Keratinocyte (primary cell): ENCODE measurements at regions not wholly inside any gene's neighbourhood (a gene's known extent, or its start where the extent isn't known, plus 50 kb on each side); places are given as distances from the start of the nearest gene placed in this dataset.

Experiments used
- DNase-seq: peaks from one replicate; pipeline ENCODE4 v3.0.0-alpha.2; 2011; ENCODE audit warnings: low read depth, missing footprints, low spot score
- FAIRE-seq: peaks from 2 replicates; lab custom pipeline; 2011; peaks lifted over from hg19 to GRCh38; lab: Jason Lieb, UNC
- H2AFZ ChIP-seq: 2 replicates; pipeline ENCODE4 v1.6.0; 2012; ENCODE audit warnings: low read length, control low read depth, inconsistent platforms; ENCODE audit not compliant: control insufficient read depth
- H3K27ac ChIP-seq: 2 replicates; pipeline ENCODE4 v1.5.1; 2011; ENCODE audit warnings: low read length; ENCODE audit not compliant: control insufficient read depth, insufficient read depth
- H3K27me3 ChIP-seq: 3 replicates; pipeline ENCODE4 v1.6.0; 2011; ENCODE audit warnings: low read length; ENCODE audit not compliant: control insufficient read depth, insufficient read depth; ENCODE audit errors: extremely low read depth
- H3K36me3 ChIP-seq, 2 experiments: 2 replicates in 1 of 2; 3 replicates in 1 of 2; pipeline ENCODE4 v1.5.1; 2011; ENCODE audit warnings: low read length in 2 of 2, mild to moderate bottlenecking in 1 of 2; ENCODE audit not compliant: control insufficient read depth in 2 of 2, insufficient read depth in 2 of 2; ENCODE audit errors: extremely low read depth in 1 of 2
- H3K4me1 ChIP-seq: 3 replicates; pipeline ENCODE4 v1.5.1; 2011; ENCODE audit warnings: low read length; ENCODE audit not compliant: control insufficient read depth, insufficient read depth; ENCODE audit errors: extremely low read depth
- H3K4me2 ChIP-seq: 3 replicates; pipeline ENCODE4 v1.6.0; 2011; ENCODE audit warnings: low read depth, low read length; ENCODE audit not compliant: control insufficient read depth, insufficient read depth; ENCODE audit errors: extremely low read depth
- H3K4me3 ChIP-seq, 3 experiments: fragments of 200-600 bp in 1 of 3; sonication (generic) in 1 of 3; 2 replicates in 2 of 3; 3 replicates in 1 of 3; pipeline ENCODE4 v1.5.1; 2011 to 2016; ENCODE audit warnings: low read length in 3 of 3, mild to moderate bottlenecking in 3 of 3, control low read depth in 2 of 3, inconsistent platforms in 1 of 3, low read depth in 1 of 3, mixed read lengths in 1 of 3, mixed run types in 1 of 3, moderate library complexity in 1 of 3; ENCODE audit not compliant: control insufficient read depth in 2 of 3, insufficient read depth in 2 of 3; ENCODE audit errors: extremely low read depth in 1 of 3
- H3K79me2 ChIP-seq: 2 replicates; pipeline ENCODE4 v1.6.0; 2012; ENCODE audit warnings: low read length; ENCODE audit not compliant: control insufficient read depth, insufficient read depth
- H3K9ac ChIP-seq: 3 replicates; pipeline ENCODE4 v1.6.0; 2011; ENCODE audit warnings: low read length; ENCODE audit not compliant: control insufficient read depth, insufficient read depth; ENCODE audit errors: extremely low read depth
- H3K9me1 ChIP-seq: 3 replicates; pipeline ENCODE4 v1.6.0; 2011; ENCODE audit warnings: low read length; ENCODE audit not compliant: control insufficient read depth, insufficient read depth; ENCODE audit errors: extremely low read depth
- H3K9me3 ChIP-seq: 2 replicates; pipeline ENCODE4 v1.5.1; 2012; ENCODE audit warnings: low read depth, low read length; ENCODE audit not compliant: control insufficient read depth
- H4K20me1 ChIP-seq: 3 replicates; pipeline ENCODE4 v1.6.0; 2011; ENCODE audit warnings: low read length; ENCODE audit not compliant: control insufficient read depth, insufficient read depth; ENCODE audit errors: extremely low read depth
- EZH2 ChIP-seq: IDR thresholded peaks from one replicate; pipeline ENCODE4 v1.6.1; 2012; ENCODE audit warnings: inconsistent platforms, mild to moderate bottlenecking, low read length, moderate library complexity
- dilution Hi-C: fragments of 300-500 bp; cut with MboI; formaldehyde crosslinking; loops from one replicate; pipeline ENCODE4 v1.7.0; 2020; ENCODE audit warnings: low sequenced_read_pairs; ENCODE audit not compliant: extremely low pct_ligation_motif_present
- TF ChIP-seq, protein P1 (sequence below), 3 experiments: IDR thresholded peaks in 1 of 3; conservative IDR thresholded peaks in 1 of 3; optimal IDR thresholded peaks in 1 of 3; 2 replicates in 2 of 3; 3 replicates in 1 of 3; pipeline versions ENCODE3 to v1.5.1; 2011; ENCODE audit warnings: low read length in 3 of 3, mild to moderate bottlenecking in 3 of 3, moderate library complexity in 2 of 3, control low read depth in 1 of 3, inconsistent platforms in 1 of 3; ENCODE audit not compliant: insufficient read depth in 2 of 3; ENCODE audit errors: extremely low read depth in 1 of 3

DNA sequence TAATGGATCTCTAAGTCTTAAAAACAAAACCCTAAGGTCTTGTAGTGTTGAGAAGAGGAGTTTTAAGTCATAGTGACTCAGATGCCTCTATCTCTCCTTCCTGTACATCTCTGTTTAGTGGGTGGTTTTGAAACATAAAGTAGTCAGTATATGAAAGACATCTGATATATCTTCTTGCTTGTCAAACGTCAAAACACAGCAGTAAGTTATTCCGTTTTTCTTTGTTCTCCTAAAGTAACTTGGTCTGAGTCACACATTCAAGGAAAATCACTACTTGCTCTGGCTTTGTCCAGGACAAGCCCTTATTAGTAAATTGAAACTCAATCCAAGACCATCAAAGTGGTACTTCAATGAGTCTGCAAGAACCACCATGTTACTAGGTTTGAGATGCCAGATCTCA lies 1172.5 kb downstream of the BCL11B start:
- TF ChIP-seq, protein P1, sequence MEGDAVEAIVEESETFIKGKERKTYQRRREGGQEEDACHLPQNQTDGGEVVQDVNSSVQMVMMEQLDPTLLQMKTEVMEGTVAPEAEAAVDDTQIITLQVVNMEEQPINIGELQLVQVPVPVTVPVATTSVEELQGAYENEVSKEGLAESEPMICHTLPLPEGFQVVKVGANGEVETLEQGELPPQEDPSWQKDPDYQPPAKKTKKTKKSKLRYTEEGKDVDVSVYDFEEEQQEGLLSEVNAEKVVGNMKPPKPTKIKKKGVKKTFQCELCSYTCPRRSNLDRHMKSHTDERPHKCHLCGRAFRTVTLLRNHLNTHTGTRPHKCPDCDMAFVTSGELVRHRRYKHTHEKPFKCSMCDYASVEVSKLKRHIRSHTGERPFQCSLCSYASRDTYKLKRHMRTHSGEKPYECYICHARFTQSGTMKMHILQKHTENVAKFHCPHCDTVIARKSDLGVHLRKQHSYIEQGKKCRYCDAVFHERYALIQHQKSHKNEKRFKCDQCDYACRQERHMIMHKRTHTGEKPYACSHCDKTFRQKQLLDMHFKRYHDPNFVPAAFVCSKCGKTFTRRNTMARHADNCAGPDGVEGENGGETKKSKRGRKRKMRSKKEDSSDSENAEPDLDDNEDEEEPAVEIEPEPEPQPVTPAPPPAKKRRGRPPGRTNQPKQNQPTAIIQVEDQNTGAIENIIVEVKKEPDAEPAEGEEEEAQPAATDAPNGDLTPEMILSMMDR (optimal IDR thresholded peaks at IDR 0.05 in 1 of 3, IDR thresholded peaks at IDR 0.05 in 1 of 3, conservative IDR thresholded peaks at IDR 0.05 in 1 of 3; ENCODE audit: extremely low read depth in 1 of 3, insufficient read depth in 2 of 3, low read length in 3 of 3): no peak
- TF ChIP-seq EZH2: no peak
- DNase-seq: no peak

DNA sequence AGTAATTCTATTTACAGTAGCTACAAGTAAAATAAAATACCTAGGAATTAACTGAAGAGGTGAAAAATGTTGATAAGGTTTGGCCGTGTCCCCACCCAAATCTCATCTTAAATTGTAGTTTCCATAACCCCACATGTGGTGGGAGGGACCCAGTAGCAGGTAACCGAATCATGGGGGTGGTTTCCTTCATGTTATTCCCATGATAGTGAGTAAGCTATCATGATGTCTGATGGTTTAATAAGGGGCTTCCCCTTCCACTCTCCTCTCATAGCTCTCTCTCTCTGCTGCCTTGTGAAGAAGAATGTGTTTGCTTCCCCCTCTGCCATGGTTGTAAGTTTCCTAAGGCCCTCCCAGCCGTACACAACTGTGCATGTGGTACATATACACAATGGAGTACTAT lies 1170.7 kb downstream of the BCL11B start:
- H3K27ac ChIP-seq: no peak overlapping the region
- DNase-seq (no peak), FAIRE-seq (no peak)
- no peak overlapping the region for H3K4me3 ChIP-seq
- no peaks in the 10 kb centered on the region for H3K9me1 ChIP-seq
- H3K4me1 ChIP-seq: peaks cover 6% of the 10 kb centered on the region
- no peak overlapping the region for H2AFZ ChIP-seq
- no peaks in the 10 kb centered on the region for H3K9me3 ChIP-seq
- no peak overlapping the region for H3K4me2 ChIP-seq
- no peaks in the 10 kb centered on the region for H3K27me3 ChIP-seq
- no peaks in the 10 kb centered on the region for H3K36me3 ChIP-seq
- no peak overlapping the region for H3K9ac ChIP-seq
- H3K79me2 ChIP-seq: no peaks in the 10 kb centered on the region
- TF ChIP-seq, protein P1 (optimal IDR thresholded peaks at IDR 0.05 in 1 of 3, IDR thresholded peaks at IDR 0.05 in 1 of 3, conservative IDR thresholded peaks at IDR 0.05 in 1 of 3; ENCODE audit: extremely low read depth in 1 of 3, insufficient read depth in 2 of 3, low read length in 3 of 3): no peak
- no peak for TF ChIP-seq EZH2
- dilution Hi-C loops: no loop called here
- H4K20me1 ChIP-seq: no peaks in the 10 kb centered on the region

More for the DNA sequence above, 1172.5 kb downstream of the BCL11B start:
- H3K4me3 ChIP-seq: no peak overlapping the region
- no peaks in the 10 kb centered on the region for H3K9me1 ChIP-seq
- H3K9ac ChIP-seq: no peak overlapping the region
- no peaks in the 10 kb centered on the region for H3K27me3 ChIP-seq
- no peak overlapping the region for H2AFZ ChIP-seq
- H4K20me1 ChIP-seq: no peaks in the 10 kb centered on the region
- no peak overlapping the region for H3K4me2 ChIP-seq
- peak; percentile 63 for FAIRE-seq
- H3K4me1 ChIP-seq: peaks cover 6% of the 10 kb centered on the region
- H3K79me2 ChIP-seq: no peaks in the 10 kb centered on the region
- dilution Hi-C loops: no loop called here
- no peaks in the 10 kb centered on the region for H3K36me3 ChIP-seq
- no peaks in the 10 kb centered on the region for H3K9me3 ChIP-seq
- H3K27ac ChIP-seq: no peak overlapping the region
